Subcutaneous abdominal adipose tissue (tissue), 5 donors: ENCODE measurements at regions not wholly inside any gene's neighbourhood (a gene's known extent, or its start where the extent isn't known, plus 50 kb on each side); places are given as distances from the start of the nearest gene placed in this dataset.

Experiments
- H3K27ac ChIP-seq: one replicate; pipeline ENCODE4 v1.7.0; 2013; ENCODE audit warnings: low read depth, mild to moderate bottlenecking, inconsistent platforms, low read length, moderate library complexity
- H3K27me3 ChIP-seq, 5 donors: one replicate each; pipeline ENCODE4 v1.7.0; 2013; ENCODE audit warnings: low read length in 5 of 5, inconsistent platforms in 1 of 5; ENCODE audit not compliant: control insufficient read depth in 5 of 5, insufficient read depth in 4 of 5
- H3K36me3 ChIP-seq, 5 donors: one replicate each; pipeline ENCODE4 v1.7.0; 2013; ENCODE audit warnings: low read length in 5 of 5; ENCODE audit not compliant: control insufficient read depth in 5 of 5, insufficient read depth in 5 of 5
- H3K4me1 ChIP-seq, 5 donors: one replicate each; pipeline ENCODE4 v1.7.0; 2013; ENCODE audit warnings: low read length in 5 of 5, mild to moderate bottlenecking in 3 of 5, moderate library complexity in 1 of 5; ENCODE audit not compliant: control insufficient read depth in 5 of 5, insufficient read depth in 5 of 5
- H3K4me3 ChIP-seq, 5 donors: one replicate each; pipeline ENCODE4 v1.7.0; 2013; ENCODE audit warnings: low read length in 5 of 5, low read depth in 1 of 5
- H3K9ac ChIP-seq, 5 donors: one replicate each; pipeline ENCODE4 v1.7.0; 2013; ENCODE audit warnings: low read length in 5 of 5, mild to moderate bottlenecking in 4 of 5, moderate library complexity in 3 of 5
- H3K9me3 ChIP-seq, 5 donors: one replicate each; pipeline ENCODE4 v1.7.0; 2013; ENCODE audit warnings: low read length in 5 of 5; ENCODE audit not compliant: control insufficient read depth in 5 of 5
- donor health status: healthy.
- donor health status: healthy.
- donor health status: healthy.
- donor health status: healthy.
- donor health status: healthy.

DNA sequence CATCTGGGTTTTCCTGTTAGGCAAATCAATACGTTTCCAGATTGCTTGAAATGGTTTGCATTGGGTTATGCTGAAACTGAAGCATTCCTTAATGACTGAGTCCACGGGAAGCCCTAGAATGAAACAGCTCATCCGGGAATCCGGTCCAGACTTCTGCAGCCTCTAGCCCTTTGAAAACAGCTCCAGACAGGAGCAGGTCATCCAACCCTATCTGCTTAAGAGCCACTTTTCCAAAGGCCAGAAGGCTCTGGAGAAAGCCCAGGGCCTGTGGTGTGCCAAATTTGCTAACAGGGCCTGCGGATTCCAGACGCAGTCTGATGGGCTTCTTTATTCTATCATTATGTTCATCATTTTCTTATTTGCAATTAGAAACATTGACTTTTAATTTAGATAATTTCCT, 265.4 kb downstream of the SKIDA1 start:
- Histone ChIP-seq H3K4me3 (no peak overlapping the region), H3K4me1 (peaks cover 0 to 7% (median 0%) of the 10 kb centered on the region in 5 donors), H3K27ac (no peak overlapping the region), H3K9me3 (no peaks in the 10 kb centered on the region), H3K27me3 (no peaks in the 10 kb centered on the region), H3K36me3 (no peaks in the 10 kb centered on the region), H3K9ac (no peak overlapping the region)

GRCh38 chr10:21257919-21258318, 267.6 kb downstream of the SKIDA1 start:
- no peaks in the 10 kb centered on the region for H3K9me3 ChIP-seq
- H3K36me3 ChIP-seq = no peaks in the 10 kb centered on the region
- H3K9ac ChIP-seq = no peak overlapping the region
- H3K27me3 ChIP-seq = no peaks in the 10 kb centered on the region
- no peak overlapping the region for H3K4me3 ChIP-seq
- H3K4me1 ChIP-seq = peaks cover 0 to 7% (median 0%) of the 10 kb centered on the region in 5 donors
- H3K27ac ChIP-seq = no peak overlapping the region

DNA sequence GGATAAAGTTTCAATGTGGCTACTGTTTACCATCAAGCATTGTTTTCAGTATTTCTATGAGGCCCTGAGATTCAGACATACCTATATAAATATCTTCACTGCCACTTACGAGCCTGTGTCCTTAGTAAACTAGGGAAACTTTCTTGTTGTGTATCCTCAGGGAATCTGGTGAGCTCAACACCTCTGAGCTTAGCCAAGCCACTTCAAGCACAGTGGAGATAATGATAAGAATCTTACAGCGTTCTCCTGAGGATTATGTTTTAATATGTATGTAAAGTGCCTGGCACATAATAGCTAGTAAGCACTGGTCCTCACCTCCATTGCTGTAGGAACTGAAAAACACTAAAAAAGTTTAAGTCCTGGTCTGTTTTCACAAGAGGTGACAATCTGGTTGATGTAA, 268.3 kb downstream of the SKIDA1 start:
- no peak overlapping the region for H3K27ac ChIP-seq
- no peak overlapping the region for H3K4me3 ChIP-seq
- H3K36me3 ChIP-seq = no peaks in the 10 kb centered on the region
- no peak overlapping the region for H3K9ac ChIP-seq
- H3K9me3 ChIP-seq = no peaks in the 10 kb centered on the region
- peaks cover 0 to 7% (median 0%) of the 10 kb centered on the region in 5 donors for H3K4me1 ChIP-seq
- H3K27me3 ChIP-seq = no peaks in the 10 kb centered on the region

GRCh38 chr10:21249435-21249834, 276.0 kb downstream of the SKIDA1 start:
- H3K4me1 ChIP-seq = no peaks in the 10 kb centered on the region
- H3K4me3 ChIP-seq = no peak overlapping the region
- H3K27ac ChIP-seq = no peak overlapping the region
- H3K9me3 ChIP-seq = no peaks in the 10 kb centered on the region
- no peak overlapping the region for H3K9ac ChIP-seq
- H3K27me3 ChIP-seq = no peaks in the 10 kb centered on the region
- no peaks in the 10 kb centered on the region for H3K36me3 ChIP-seq

- Histone ChIP-seq H3K27ac (no peak overlapping the region), H3K9me3 (no peaks in the 10 kb centered on the region), H3K4me3 (no peak overlapping the region), H3K36me3 (no peaks in the 10 kb centered on the region), H3K27me3 (no peaks in the 10 kb centered on the region), H3K9ac (no peak overlapping the region), H3K4me1 (peaks cover 0 to 10% (median 2%) of the 10 kb centered on the region in 5 donors)
Measured at GRCh38 chr10:21247592-21247991, 277.9 kb downstream of the SKIDA1 start.

- no peak overlapping the region for H3K9ac ChIP-seq
- no peak overlapping the region for H3K27ac ChIP-seq
- H3K4me1 ChIP-seq = peaks cover 0 to 10% (median 2%) of the 10 kb centered on the region in 5 donors
- no peak overlapping the region for H3K4me3 ChIP-seq
- no peaks in the 10 kb centered on the region for H3K9me3 ChIP-seq
- no peaks in the 10 kb centered on the region for H3K27me3 ChIP-seq
- H3K36me3 ChIP-seq = no peaks in the 10 kb centered on the region
Measured at GRCh38 chr10:21246178-21246577, 279.3 kb downstream of the SKIDA1 start.

DNA sequence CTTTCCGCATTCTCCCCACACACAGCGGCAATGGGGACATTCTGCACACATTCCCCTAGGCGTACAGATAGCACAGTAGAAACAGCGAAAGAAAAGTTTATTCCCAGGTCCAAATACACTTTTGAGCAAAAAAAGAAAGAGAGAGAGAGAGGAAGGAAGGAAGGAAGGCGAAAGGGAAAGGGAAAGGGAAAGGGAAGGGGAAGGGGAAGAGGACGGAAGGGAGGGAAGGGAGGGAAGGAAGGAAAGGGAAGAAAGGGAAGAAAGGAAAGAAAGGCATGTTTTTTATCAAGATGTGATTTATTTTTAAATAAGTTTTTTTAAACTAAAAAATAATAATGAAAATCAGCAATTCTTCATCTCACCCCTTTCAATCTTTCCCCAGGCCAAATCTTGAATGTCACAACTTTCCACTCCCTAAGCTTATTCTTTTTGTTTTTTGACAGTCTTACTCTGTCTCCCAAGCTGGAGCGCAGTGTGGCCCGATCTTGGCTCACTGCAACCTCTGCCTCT, 281.7 kb downstream of the SKIDA1 start:
- H3K4me3 ChIP-seq = no peak overlapping the region
- H3K9ac ChIP-seq = no peak overlapping the region
- H3K4me1 ChIP-seq = peaks cover 0 to 13% (median 4%) of the 10 kb centered on the region in 5 donors

GRCh38 chr10:21242915-21243314, 282.6 kb downstream of the SKIDA1 start:
- no peaks in the 10 kb centered on the region for H3K9me3 ChIP-seq
- no peak overlapping the region for H3K9ac ChIP-seq
- no peak overlapping the region for H3K4me3 ChIP-seq
- no peak overlapping the region for H3K27ac ChIP-seq
- no peaks in the 10 kb centered on the region for H3K36me3 ChIP-seq
- H3K4me1 ChIP-seq = peaks cover 0 to 13% (median 4%) of the 10 kb centered on the region in 5 donors
- no peaks in the 10 kb centered on the region for H3K27me3 ChIP-seq

More for the DNA sequence above, 281.7 kb downstream of the SKIDA1 start:
- H3K36me3 ChIP-seq = no peaks in the 10 kb centered on the region
- H3K27ac ChIP-seq = no peak overlapping the region
- no peaks in the 10 kb centered on the region for H3K9me3 ChIP-seq
- no peaks in the 10 kb centered on the region for H3K27me3 ChIP-seq

- Histone ChIP-seq H3K4me1 (peaks cover 0 to 9% (median 4%) of the 10 kb centered on the region in 5 donors), H3K27me3 (no peaks in the 10 kb centered on the region), H3K36me3 (no peaks in the 10 kb centered on the region), H3K9me3 (no peaks in the 10 kb centered on the region), H3K9ac (no peak overlapping the region), H3K27ac (no peak overlapping the region), H3K4me3 (no peak overlapping the region)
Measured at GRCh38 chr10:21238717-21239116, 286.8 kb downstream of the SKIDA1 start.

- H3K9ac ChIP-seq = no peak overlapping the region
- no peaks in the 10 kb centered on the region for H3K36me3 ChIP-seq
- H3K27ac ChIP-seq = no peak overlapping the region
- no peak overlapping the region for H3K4me3 ChIP-seq
- no peaks in the 10 kb centered on the region for H3K9me3 ChIP-seq
- no peaks in the 10 kb centered on the region for H3K27me3 ChIP-seq
- peaks cover 0 to 4% (median 3%) of the 10 kb centered on the region in 5 donors for H3K4me1 ChIP-seq
Measured at GRCh38 chr10:21238044-21238443, 287.4 kb downstream of the SKIDA1 start.

- Histone ChIP-seq H3K4me3 (no peak overlapping the region), H3K9me3 (no peaks in the 10 kb centered on the region), H3K9ac (no peak overlapping the region), H3K4me1 (no peaks in the 10 kb centered on the region), H3K27ac (no peak overlapping the region), H3K36me3 (no peaks in the 10 kb centered on the region), H3K27me3 (no peaks in the 10 kb centered on the region)
Measured at GRCh38 chr10:21234761-21235160, 290.7 kb downstream of the SKIDA1 start.
